GM21619 (cell line): ENCODE measurements at regions not wholly inside any gene's neighbourhood (a gene's known extent, or its start where the extent isn't known, plus 50 kb on each side); places are given as distances from the start of the nearest gene placed in this dataset.

Experiments used
- ATAC-seq: cut with Tn5 transposase; IDR thresholded peaks from one replicate; pipeline ENCODE4 v1.9.1; 2021; ENCODE audit not compliant: unreplicated experiment

GRCh38 chr5:121175986-121176385, 675.7 kb upstream of the FTMT start:
- no peak for ATAC-seq

GRCh38 chr5:121182788-121183490, 668.7 kb upstream of the FTMT start:
- ATAC-seq, result no peak

GRCh38 chr5:121188849-121189248, 662.8 kb upstream of the FTMT start:
- ATAC-seq, result no peak

GRCh38 chr5:121189342-121190305, 662.1 kb upstream of the FTMT start:
- ATAC-seq, result no peak

- no peak for ATAC-seq
These were observed 652.3 kb upstream of the FTMT start for GRCh38 chr5:121199216-121199999.

- ATAC-seq, result no peak
These were observed 633.6 kb upstream of the FTMT start for GRCh38 chr5:121218086-121218485.

- ATAC-seq, result no peak
These were observed 630.2 kb upstream of the FTMT start for GRCh38 chr5:121221483-121221882.

- ATAC-seq, result no peak
These were observed 624.9 kb upstream of the FTMT start for GRCh38 chr5:121226765-121227164.

GRCh38 chr5:121239951-121240350, 611.7 kb upstream of the FTMT start:
- no peak for ATAC-seq

GRCh38 chr5:121246971-121247370, 604.7 kb upstream of the FTMT start:
- no peak for ATAC-seq

- no peak for ATAC-seq
These were observed 599.7 kb upstream of the FTMT start for GRCh38 chr5:121251954-121252353.

GRCh38 chr5:121257621-121258020, 594.1 kb upstream of the FTMT start:
- ATAC-seq, result no peak

- no peak for ATAC-seq
These were observed 588.2 kb upstream of the FTMT start for GRCh38 chr5:121263456-121263855.

GRCh38 chr5:121264605-121265004, 587.1 kb upstream of the FTMT start:
- no peak for ATAC-seq

- no peak for ATAC-seq
These were observed 580.1 kb upstream of the FTMT start for GRCh38 chr5:121271546-121271945.

- no peak for ATAC-seq
These were observed 577.7 kb upstream of the FTMT start for GRCh38 chr5:121273833-121274433.

- ATAC-seq, result no peak
These were observed 571.9 kb upstream of the FTMT start for GRCh38 chr5:121279801-121280200.

GRCh38 chr5:121285801-121286521, 565.7 kb upstream of the FTMT start:
- ATAC-seq, result no peak

- ATAC-seq, result no peak
These were observed 562.9 kb upstream of the FTMT start for GRCh38 chr5:121288781-121289180.

- no peak for ATAC-seq
These were observed 559.0 kb upstream of the FTMT start for GRCh38 chr5:121292664-121293063.
